Kidney glomerular epithelial cell (primary cell): ENCODE measurements at regions not wholly inside any gene's neighbourhood (a gene's known extent, or its start where the extent isn't known, plus 50 kb on each side); places are given as distances from the start of the nearest gene placed in this dataset.
"Not testable (repeated sequence)": the region's sequence is repeated elsewhere in the genome, so short reads cannot be mapped to it uniquely, and the experiment has no call there.

Experiments
- DNase-seq: peaks from one replicate; lab custom pipeline; 2025; lab: John Stamatoyannopoulos, UW

DNA sequence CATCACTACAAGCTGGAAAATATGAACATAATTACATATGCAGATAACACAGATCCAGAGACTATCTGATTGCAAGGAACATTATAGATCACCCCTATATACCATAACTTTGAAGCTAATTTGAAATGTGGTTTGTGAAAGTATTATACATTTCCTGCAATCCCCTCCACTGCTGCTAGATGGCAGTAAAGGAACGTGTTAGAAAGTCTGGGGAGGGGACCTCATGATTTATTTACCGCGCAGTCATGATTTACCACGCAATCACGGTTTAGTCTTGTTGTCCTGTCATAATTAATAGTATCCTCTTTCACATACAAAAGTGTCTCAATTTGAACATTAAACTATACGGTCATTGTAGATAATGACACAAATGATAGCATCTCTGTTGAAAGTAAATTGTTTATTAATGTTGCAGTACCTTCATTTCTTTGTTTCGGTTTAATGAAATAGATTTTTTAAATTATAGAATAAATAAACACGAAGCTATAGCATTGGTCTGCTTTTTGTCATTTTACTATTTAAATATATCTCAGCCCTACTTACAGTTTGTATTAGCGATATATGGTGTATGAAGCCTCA lies 145.3 kb upstream of the PRSS1 start:
- DNase-seq = peak; percentile 43

DNA sequence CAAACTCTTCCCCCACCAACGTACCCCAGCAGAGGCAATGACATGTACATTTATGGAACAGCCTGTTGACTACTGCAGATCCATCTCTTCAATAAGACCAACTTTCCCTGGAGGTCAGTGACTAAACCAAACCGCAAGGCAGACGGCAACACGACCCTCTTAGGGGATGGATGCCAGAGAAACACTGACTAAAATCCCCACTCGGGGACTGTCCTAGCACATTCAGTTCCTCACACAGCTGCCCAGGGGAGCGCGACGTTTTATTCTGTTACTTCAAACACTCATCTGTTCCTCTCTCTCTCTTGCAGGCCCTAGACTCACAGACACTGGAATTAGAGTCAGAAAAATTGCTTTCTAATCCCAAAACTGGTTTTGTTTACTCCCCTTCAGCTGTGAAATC lies 146.5 kb upstream of the PRSS1 start:
- no peak for DNase-seq

DNA sequence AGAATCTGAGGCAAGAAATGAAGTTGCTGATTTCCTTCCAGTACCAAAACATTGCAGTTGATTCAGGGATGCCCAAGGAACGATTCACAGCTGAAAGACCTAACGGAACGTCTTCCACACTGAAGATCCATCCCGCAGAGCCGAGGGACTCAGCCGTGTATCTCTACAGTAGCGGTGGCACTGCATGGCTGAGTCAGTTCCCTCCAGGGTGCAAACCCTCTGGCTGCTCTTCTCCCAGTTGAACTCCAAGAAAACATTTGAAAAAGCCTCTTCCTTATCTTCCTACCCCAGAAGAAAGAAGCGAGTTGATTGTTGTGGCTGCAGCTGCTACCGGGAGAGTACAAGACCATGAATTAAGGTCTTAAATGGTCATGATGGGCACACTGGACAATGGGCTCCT lies 147.1 kb upstream of the PRSS1 start:
- DNase-seq = no peak

DNA sequence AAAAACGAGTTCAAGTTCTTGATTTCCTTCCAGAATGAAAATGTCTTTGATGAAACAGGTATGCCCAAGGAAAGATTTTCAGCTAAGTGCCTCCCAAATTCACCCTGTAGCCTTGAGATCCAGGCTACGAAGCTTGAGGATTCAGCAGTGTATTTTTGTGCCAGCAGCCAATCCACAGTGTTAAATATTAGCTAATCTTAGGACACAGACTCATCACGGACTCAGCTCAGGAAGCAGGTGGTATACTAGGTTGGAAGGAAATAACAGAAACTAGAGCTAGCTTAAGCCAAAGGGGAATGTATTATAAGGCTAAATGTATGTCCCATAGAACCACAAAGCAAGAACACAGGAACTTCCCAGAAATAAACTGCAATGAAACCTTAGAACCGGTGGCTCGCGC lies 151.0 kb upstream of the PRSS1 start:
- peak; percentile 75 for DNase-seq

DNA sequence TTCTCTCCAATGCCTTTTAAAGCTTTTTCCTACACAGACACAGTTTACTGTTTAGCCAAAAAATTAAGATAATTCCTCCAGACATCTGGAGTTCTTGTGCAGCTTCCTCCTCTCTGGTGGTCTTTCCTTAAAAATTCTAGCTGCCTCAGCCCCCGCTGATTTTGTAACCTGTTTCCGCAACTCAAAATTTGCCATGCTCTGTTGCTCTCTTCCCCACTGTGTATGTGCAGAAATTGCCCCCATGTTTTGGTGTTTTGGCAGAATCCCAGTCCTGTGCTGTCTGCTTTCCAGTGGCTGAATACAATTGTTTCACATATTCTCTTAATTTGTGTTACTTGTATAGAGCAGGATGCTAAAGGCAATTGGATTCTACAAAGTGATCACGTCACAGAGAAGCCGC lies 151.7 kb upstream of the PRSS1 start:
- DNase-seq = no peak

DNA sequence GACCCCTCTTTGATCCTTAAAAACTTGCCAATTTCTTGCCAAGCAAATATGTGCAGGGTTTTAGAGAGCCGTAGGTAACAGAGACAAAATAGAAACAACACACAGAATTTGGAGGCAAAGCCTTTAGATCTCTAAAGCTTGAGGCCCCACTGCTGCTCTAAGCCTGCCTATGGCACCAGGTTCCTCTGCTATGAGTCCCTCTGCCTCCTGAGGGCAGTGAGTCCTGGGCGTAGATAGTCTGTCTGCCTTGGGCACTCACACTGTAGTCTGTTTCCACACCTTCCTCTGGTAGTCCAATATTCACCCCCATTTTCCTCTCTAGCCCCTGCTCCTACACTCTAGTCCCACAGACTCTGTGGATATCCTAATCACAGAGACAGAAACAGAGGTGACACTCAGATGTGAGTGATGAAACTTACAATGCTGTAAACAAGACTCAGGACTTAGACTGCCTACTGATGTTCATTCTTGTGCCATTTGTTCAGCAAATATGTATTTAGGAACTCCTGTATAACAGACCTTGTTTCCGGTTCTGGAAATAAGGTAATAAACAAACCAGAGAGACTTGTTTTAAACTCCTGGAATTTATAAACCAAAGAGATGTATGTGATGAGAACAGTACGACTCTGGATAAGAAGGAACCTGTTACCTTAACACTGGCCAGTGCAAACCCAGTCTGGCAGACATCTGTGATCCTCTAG lies 153.3 kb upstream of the PRSS1 start:
- DNase-seq = no peak

DNA sequence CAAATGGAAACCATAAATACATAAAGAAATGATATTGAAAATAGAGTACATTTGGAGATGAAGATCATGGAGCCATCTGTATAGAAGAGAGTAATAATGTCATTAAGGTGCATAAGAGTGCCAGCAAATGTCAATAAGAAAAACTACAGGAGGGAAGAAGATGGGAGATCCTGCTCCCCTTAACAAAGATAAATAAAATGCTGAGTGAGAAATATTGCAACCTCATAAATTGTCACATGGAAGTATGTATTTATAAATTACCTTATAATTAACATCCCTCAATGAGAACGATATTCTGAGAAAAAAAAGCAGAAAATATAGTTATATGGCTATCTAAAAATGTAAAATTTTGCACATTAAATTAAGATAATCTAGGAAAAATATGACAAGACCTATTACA lies 155.2 kb upstream of the PRSS1 start:
- DNase-seq = no peak

DNA sequence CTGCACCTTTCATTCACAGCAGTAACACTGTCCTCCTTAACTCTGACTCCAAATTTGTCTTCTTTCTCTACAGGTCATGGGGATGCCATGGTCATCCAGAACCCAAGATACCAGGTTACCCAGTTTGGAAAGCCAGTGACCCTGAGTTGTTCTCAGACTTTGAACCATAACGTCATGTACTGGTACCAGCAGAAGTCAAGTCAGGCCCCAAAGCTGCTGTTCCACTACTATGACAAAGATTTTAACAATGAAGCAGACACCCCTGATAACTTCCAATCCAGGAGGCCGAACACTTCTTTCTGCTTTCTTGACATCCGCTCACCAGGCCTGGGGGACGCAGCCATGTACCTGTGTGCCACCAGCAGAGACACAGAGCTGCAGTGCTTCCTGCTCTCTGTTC lies 156.2 kb upstream of the PRSS1 start:
- no peak for DNase-seq

DNA sequence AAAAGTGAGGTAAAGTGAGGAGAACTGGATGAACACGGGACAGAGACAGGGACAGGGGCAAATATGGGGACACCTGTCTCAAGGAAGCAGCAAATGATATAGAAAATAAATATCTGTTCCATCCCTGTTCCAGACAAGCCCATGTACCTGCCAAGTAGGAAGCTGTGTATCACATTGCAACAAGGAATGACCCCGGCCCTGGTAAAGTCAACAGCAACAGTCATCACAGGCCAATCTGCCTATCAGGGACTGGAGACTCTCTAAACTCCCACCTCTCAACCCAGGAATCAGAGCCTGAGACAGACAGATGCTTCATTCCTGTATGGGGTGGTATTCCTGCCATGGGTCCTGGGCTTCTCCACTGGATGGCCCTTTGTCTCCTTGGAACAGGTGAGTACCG lies 156.6 kb upstream of the PRSS1 start:
- DNase-seq = no peak

DNA sequence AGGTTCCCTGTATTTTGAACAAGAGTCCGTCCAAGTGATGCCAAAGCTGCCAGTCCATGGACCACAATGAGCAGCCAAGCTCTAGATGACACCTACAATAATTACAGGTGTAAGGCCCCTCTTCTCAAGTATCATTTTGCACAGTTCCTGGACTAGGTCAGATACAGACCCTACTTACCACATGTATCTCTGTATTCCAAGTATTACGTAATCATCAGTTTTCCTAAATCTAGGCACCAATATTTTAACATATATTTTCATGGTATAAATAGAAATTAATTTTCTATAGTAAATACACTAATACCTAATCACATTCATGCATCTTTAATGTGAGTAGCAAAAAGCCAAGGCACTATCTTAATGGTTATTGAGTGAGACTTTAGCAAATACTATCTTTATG lies 157.0 kb upstream of the PRSS1 start:
- DNase-seq = no peak

DNA sequence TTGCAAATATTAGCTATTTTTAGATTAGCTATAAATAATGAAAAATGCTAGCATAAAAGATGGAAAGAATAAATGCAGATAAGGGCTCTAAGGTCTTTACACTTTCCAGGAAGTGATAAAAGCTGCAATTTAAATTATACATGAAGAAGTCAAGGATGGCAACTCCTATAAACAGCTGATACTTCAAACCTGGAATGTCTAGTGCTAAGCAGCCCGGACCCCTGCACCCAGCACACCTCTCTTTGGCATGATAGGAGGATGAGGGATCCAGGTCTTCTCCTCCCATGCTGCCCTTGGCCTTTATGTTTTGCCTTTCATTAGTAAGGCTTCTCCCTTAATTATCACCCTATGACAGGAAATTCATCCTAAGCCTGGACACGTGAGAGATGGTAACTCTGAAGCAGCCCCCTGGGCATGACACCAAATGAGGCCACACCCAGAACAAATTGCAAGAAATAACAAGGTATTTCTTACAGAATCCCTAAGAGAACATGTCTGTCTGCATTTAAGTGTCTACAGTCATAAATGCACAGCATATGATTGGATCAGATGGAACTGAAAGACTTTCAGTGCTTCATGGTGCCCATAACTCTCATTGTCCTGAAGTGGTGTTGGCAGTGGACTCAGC lies 158.3 kb upstream of the PRSS1 start:
- no peak for DNase-seq

DNA sequence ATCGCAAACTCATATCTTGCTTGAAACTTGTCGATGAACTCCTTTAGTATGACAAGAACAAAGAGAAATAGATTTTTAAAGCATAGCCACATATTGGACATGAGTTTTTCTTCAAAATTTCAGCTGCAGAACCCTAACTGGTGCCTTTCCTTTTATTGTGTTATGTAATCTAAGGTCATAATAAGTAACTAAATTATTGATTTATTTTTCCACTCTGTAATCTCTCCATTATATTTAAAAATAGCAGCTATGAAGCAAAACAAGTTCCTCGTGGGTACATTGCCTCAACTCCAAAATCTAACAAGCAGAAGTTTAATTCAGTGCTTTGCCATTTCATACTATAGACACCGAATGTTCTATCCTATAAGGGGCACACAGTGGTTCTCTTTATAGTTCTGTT lies 159.2 kb upstream of the PRSS1 start:
- no peak for DNase-seq

DNA sequence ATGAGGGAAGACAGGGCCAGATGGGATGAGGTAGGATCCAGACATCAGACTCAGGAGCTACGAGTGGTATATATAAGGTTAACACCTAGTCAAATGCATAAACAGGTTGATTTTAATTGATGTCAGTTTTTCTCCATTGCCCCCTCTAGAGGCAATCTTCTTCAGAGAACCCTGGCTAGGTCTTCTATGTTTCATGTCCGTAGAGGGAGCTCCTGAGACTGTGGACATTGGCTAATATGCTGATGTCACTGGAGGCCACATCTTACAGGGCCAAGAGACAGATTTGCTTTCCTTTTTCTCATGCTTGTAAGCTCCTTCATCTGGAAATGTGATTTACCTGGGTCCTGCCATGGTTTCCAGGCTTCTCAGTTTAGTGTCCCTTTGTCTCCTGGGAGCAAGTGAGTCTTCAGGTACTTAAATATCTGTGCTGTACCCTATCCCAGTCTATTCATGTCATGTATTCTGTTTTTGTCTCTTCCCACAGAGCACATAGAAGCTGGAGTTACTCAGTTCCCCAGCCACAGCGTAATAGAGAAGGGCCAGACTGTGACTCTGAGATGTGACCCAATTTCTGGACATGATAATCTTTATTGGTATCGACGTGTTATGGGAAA lies 161.6 kb upstream of the PRSS1 start:
- DNase-seq = peak; percentile 77

DNA sequence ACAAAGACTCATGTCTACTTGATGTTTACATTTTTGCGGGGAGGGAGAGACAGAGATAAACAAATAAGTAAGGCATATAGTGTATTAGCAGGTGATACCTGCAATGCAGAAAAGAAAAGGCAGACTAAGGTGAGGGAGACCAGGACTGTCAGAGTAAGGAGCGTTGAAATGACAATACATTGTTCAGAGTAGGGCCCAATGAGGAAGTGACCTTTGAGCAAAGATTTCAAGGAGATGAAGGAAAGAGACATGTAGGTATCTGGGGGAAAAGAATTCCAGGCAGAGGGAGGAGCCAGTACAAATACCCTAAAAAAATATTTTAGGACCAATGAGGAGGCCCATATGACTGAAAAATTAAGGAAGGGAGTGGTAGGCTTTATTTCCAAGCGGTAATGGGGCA lies 162.7 kb upstream of the PRSS1 start:
- DNase-seq = no peak

DNA sequence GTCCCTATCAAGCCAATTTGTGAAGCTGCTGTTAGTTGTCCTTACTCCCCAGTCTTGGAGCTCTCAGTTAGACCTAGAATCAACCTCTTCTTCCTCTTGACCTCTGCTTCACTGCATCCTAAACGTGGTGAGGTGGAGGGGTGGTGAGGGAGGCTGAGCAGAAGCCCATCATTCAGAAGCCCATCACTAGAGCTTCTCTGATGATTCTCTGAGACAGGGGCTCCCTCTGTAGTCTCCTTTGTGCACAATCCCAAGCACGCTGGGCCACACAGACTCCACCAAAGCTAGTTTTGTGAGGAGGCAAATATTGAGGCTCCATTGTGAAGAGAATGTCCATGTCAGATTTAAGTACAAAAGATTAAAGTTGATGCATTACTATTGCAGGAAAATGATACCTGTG lies 163.8 kb upstream of the PRSS1 start:
- no peak for DNase-seq

DNA sequence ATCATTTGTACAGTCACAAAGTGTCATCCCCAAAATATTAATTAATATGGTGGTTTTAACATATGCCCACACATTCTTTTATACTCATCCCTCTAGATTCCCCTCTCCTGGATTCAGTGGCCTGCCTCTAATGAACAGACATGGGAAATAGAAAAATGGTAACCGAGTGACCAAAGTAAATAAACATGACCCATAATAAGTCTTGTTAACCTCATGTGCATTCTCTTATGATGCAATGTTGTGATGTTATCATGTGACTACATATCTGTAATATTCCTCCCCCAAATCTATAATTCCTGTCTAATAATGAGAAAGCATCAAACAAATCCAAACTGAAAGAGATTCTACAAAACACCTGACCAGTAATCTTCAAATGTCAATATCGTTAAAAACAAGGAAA lies 164.5 kb upstream of the PRSS1 start:
- DNase-seq = no peak

DNA sequence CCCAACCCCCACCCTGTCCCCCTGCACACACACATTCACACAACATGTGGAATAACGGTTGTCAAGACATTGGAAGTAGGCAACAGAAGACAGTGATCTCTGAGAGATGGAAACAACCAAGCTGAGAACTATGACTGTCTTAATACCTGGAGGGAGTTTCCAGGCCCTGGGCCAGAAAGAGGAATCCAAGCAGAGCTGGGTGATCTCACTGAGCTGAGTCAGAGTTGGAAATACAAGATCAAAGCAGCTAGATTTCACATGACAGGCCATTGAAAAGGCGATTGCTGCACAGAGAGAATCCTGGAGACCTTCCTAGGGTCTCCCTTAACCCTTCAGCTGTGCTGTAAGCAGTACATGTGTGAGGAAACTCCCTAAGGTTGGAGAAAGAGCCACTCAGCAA lies 165.8 kb upstream of the PRSS1 start:
- DNase-seq = peak; percentile 94

DNA sequence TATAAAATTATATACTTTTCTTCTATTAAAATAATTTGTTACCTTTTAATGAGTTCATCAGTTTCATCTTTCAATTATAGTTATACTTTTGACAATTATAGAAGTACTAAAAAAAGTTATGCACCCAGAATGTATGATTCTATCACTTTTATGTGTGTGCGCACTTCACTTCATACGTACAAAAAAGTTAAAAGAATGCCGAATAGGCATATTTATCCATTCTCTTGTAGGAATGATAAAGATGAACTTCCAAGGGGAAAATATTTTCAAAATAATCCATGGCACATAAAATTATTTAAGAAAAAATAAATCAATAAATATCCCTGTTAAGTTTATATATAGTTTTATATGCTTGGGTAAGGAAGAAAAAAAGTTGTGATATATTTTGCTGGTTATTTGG lies 166.9 kb upstream of the PRSS1 start:
- DNase-seq = no peak

DNA sequence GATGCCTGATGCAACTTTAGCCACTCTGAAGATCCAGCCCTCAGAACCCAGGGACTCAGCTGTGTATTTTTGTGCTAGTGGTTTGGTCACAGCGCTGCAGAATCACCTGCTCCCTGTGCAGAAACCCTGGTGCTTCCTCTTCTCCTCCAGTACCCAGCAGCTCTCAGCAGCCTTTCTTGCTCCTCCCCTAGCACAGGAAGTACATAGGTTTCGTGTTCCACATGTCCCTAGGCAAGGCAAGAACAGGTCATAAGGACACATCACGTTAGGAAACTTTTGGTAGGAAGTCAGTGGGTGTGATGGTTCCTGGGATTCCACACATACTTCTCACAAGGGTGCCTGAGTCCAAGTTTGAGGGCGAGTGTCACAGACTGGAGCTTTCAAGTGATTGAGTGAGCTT lies 167.9 kb upstream of the PRSS1 start:
- no peak for DNase-seq

DNA sequence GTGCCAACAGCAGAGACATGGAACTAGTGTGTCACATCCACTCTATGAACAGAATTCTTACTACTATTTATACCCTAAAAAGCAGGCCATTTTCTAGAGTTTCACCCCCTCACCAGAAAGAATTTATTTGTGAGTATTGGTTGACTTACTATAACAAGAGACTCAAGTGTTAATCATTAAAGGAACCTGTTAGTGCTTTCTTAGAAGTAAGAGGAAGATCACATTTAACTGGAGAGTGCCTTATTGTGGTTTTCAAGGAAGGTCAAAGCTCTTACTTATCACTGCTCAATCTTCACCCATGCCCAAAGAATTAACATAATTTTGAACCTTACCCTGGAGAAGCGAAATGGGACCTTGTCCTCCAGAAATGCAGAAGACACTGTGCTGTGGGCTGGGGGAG lies 169.3 kb upstream of the PRSS1 start:
- DNase-seq = peak; percentile 25

DNA sequence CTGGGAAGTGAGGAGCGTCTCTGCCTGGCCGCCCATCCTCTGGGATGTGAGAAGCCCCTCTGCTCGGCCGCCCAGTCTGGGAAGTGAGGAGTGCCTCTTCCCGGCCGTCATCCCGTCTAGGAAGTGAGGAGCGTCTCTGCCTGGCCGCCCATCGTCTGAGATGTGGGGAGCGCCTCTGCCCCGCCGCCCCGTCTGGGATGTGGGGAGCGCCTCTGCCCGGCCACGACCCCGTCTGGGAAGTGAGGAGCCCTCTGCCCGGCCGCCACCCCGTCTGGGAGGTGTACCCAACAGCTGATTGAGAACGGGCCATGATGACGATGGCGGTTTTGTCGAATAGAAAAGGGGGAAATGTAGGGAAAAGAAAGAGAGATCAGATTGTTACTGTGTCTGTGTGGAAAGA lies 173.9 kb upstream of the PRSS1 start:
- DNase-seq = not testable (repeated sequence)

DNA sequence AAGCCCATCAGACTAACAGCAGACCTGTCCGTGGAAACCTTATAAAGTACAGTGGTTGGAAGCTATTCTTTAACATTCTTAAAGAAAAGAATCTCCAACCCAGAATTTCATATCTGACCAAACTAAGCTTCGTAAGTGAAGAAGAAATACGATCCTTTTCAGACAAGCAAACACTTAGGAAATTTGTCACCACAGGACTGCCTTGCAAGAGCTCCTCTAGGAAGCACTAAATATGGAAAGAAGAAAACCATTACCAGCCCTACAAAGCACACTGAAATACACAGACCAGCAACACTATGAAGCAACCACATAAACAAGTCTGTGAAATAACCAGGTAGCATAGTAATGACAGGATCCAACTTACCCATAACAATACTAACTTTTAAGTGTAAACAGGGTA lies 177.7 kb upstream of the PRSS1 start:
- no peak for DNase-seq

DNA sequence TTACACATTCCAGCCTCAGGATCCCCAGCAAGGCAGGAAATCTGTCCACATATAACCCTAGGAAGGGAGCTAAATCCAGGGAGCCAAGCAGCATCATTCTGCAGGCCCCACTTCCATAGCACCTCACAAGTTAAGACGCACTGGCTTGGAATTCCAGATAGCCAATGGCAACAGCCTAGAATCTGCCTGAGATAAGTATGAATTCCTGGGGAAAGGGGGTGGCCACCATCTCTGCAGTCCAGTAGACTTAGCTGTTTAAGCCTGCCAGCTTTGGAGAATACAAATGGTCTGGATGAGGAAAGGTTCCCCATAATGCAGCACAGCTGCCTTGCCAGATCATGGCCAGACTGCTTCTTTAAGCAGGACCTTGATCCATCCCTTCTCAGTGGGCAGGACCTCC lies 179.4 kb upstream of the PRSS1 start:
- DNase-seq = no peak
